Panc1 (cell line): ENCODE measurements at regions not wholly inside any gene's neighbourhood (a gene's known extent, or its start where the extent isn't known, plus 50 kb on each side); places are given as distances from the start of the nearest gene placed in this dataset.

ENCODE experiments used
- ATAC-seq: fragments of 200-7000 bp; cut with Tn5 transposase; 2 replicates; pipeline ENCODE4 v1.9.1; 2020; ENCODE audit warnings: mild to moderate bottlenecking, moderate library complexity
- BruUV-seq: library from RNA; stranded (reverse); fragments of 400-500 nt; replicated peaks from 2 replicates; lab custom pipeline; 2021; lab: Mats Ljungman, UMichigan
- CTCF ChIA-PET: fragments of 300-600 bp; sonication (Branson Sonifier 250); formaldehyde crosslinking; loops from one replicate; lab custom pipeline; 2022; ENCODE audit warnings: antibody characterized with exemption; lab: Charles Lee
- POLR2A ChIA-PET: fragments of 300-600 bp; sonication (Branson Sonifier 250); formaldehyde crosslinking; loops from one replicate; lab custom pipeline; 2022; ENCODE audit warnings: antibody characterized with exemption; lab: Charles Lee
- DNase-seq: peaks from one replicate; pipeline ENCODE4 v3.0.0-alpha.2; 2010; ENCODE audit warnings: low read depth, low spot score
- H3K27ac ChIP-seq: 2 replicates; pipeline ENCODE4 v1.5.1; 2011; ENCODE audit warnings: mild to moderate bottlenecking, low read length, inconsistent platforms
- H3K27me3 ChIP-seq: fragments of 200-500 bp; sonication (Bioruptor generic); 2 replicates; pipeline ENCODE4 v1.6.0; 2014; ENCODE audit warnings: low read length, inconsistent platforms; ENCODE audit not compliant: control insufficient read depth, insufficient read depth
- H3K36me3 ChIP-seq: fragments of 200-500 bp; sonication (Bioruptor generic); 2 replicates; pipeline ENCODE4 v1.5.1; 2014; ENCODE audit warnings: inconsistent platforms, mild to moderate bottlenecking, low read length, moderate library complexity; ENCODE audit not compliant: control insufficient read depth, insufficient read depth
- H3K4me1 ChIP-seq: 2 replicates; pipeline ENCODE4 v1.5.1; 2011; ENCODE audit warnings: inconsistent platforms, mild to moderate bottlenecking, low read length, moderate library complexity; ENCODE audit not compliant: control insufficient read depth, insufficient read depth
- H3K4me3 ChIP-seq, 2 experiments: 2 replicates each; pipeline ENCODE4 v1.5.1; 2011 to 2012; ENCODE audit warnings: low read depth in 2 of 2, low read length in 2 of 2, mild to moderate bottlenecking in 2 of 2, inconsistent platforms in 1 of 2, moderate library complexity in 1 of 2
- H3K9me3 ChIP-seq: fragments of 200-500 bp; sonication (Bioruptor generic); 2 replicates; pipeline ENCODE4 v1.5.1; 2014; ENCODE audit warnings: low read depth, mild to moderate bottlenecking, inconsistent platforms, low read length, moderate library complexity; ENCODE audit not compliant: control insufficient read depth, insufficient read depth
- POLR2AphosphoS5 ChIP-seq: IDR thresholded peaks from 2 replicates; pipeline ENCODE4 v1.6.1; 2012; ENCODE audit warnings: mild to moderate bottlenecking, low read depth, low read length, moderate library complexity
- SIN3A ChIP-seq: IDR thresholded peaks from 2 replicates; pipeline ENCODE4 v1.6.1; 2012; ENCODE audit warnings: low read depth, mild to moderate bottlenecking, low read length, moderate library complexity, borderline replicate concordance; ENCODE audit not compliant: insufficient read depth
- TCF7L2 ChIP-seq: IDR thresholded peaks from 2 replicates; pipeline ENCODE4 v1.6.1; 2011; ENCODE audit warnings: mild to moderate bottlenecking, low read depth, low read length, inconsistent platforms
- in situ Hi-C: cut with HindIII; loops from 2 replicates; pipeline ENCODE4 v1.10.0; 2016; ENCODE audit warnings: low sequenced_read_pairs, low pct_unique_long_range_greater_than_20kb
- intact Hi-C: fragments of 100-400 bp; cut with micrococcal nuclease; formaldehyde crosslinking; loops from one replicate; pipeline ENCODE4 v1.10.0; 2022; ENCODE audit not compliant: unreplicated experiment
- TF ChIP-seq, protein P1 (sequence below): fragments of 450-650 bp; IDR thresholded peaks from 2 replicates; pipeline ENCODE4 v1.5.1; 2017; ENCODE audit warnings: mild to moderate bottlenecking
- TF ChIP-seq, protein P2 (sequence below), 2 experiments: IDR thresholded peaks; 2 replicates each; pipeline ENCODE4 v1.6.1; 2011 to 2012; ENCODE audit warnings: low read depth in 2 of 2, control low read depth in 1 of 2, low read length in 1 of 2, mild to moderate bottlenecking in 1 of 2, moderate library complexity in 1 of 2; ENCODE audit not compliant: insufficient read depth in 1 of 2

DNA sequence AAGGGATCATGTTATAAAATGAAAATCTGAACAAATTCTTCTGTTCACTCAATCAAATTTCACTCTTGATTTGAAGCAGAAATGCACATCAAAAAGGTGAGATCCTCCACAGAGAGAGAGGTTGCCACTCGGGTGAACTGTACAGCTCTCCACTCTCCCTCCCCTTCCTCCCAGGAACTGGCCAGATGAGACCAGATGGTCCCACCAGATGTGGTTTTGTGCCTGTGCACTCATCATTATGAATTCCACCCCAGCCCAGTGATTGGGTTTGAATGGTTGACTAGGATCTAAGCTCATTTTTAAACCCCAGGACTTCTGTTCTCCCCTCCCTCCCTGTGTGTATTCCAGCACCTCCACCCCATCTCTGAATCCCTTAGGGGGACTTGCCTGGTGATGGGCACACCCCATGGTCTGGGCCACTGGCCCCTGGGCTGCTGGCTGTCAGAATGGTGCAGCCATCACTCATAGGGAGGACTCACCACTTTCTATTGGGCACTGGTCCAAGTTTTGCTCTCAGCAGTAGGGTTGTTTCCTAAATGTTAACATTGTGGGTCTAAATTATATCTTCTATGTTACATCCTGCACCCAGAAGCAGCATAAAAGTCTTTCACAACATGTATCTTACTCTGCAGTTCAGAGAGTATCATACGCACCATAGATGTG lies 393.1 kb downstream of the TNS3 start:
- ATAC-seq (no peak), DNase-seq (no peak)
- Histone ChIP-seq H3K36me3 (no peaks in the 10 kb centered on the region), H3K4me3 (no peak overlapping the region), H3K4me1 (no peaks in the 10 kb centered on the region), H3K27me3 (peaks cover 23% of the 10 kb centered on the region), H3K27ac (no peak overlapping the region), H3K9me3 (no peaks in the 10 kb centered on the region)
- CTCF ChIA-PET, result no interaction called here
- intact Hi-C loops (no loop called here), in situ Hi-C loops (no loop called here)
- POLR2A ChIA-PET, result no interaction called here
- TF ChIP-seq SIN3A, result no peak
- no peak for TF ChIP-seq TCF7L2
- TF ChIP-seq, protein P1, sequence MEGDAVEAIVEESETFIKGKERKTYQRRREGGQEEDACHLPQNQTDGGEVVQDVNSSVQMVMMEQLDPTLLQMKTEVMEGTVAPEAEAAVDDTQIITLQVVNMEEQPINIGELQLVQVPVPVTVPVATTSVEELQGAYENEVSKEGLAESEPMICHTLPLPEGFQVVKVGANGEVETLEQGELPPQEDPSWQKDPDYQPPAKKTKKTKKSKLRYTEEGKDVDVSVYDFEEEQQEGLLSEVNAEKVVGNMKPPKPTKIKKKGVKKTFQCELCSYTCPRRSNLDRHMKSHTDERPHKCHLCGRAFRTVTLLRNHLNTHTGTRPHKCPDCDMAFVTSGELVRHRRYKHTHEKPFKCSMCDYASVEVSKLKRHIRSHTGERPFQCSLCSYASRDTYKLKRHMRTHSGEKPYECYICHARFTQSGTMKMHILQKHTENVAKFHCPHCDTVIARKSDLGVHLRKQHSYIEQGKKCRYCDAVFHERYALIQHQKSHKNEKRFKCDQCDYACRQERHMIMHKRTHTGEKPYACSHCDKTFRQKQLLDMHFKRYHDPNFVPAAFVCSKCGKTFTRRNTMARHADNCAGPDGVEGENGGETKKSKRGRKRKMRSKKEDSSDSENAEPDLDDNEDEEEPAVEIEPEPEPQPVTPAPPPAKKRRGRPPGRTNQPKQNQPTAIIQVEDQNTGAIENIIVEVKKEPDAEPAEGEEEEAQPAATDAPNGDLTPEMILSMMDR, result no peak
- TF ChIP-seq, protein P2, sequence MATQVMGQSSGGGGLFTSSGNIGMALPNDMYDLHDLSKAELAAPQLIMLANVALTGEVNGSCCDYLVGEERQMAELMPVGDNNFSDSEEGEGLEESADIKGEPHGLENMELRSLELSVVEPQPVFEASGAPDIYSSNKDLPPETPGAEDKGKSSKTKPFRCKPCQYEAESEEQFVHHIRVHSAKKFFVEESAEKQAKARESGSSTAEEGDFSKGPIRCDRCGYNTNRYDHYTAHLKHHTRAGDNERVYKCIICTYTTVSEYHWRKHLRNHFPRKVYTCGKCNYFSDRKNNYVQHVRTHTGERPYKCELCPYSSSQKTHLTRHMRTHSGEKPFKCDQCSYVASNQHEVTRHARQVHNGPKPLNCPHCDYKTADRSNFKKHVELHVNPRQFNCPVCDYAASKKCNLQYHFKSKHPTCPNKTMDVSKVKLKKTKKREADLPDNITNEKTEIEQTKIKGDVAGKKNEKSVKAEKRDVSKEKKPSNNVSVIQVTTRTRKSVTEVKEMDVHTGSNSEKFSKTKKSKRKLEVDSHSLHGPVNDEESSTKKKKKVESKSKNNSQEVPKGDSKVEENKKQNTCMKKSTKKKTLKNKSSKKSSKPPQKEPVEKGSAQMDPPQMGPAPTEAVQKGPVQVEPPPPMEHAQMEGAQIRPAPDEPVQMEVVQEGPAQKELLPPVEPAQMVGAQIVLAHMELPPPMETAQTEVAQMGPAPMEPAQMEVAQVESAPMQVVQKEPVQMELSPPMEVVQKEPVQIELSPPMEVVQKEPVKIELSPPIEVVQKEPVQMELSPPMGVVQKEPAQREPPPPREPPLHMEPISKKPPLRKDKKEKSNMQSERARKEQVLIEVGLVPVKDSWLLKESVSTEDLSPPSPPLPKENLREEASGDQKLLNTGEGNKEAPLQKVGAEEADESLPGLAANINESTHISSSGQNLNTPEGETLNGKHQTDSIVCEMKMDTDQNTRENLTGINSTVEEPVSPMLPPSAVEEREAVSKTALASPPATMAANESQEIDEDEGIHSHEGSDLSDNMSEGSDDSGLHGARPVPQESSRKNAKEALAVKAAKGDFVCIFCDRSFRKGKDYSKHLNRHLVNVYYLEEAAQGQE (IDR thresholded peaks at IDR 0.05; ENCODE audit: insufficient read depth in 1 of 2, low read depth in 2 of 2, low read length in 1 of 2), result no peak
- TF ChIP-seq POLR2AphosphoS5, result no peak
- BruUV-seq, result no TSS peak

DNA sequence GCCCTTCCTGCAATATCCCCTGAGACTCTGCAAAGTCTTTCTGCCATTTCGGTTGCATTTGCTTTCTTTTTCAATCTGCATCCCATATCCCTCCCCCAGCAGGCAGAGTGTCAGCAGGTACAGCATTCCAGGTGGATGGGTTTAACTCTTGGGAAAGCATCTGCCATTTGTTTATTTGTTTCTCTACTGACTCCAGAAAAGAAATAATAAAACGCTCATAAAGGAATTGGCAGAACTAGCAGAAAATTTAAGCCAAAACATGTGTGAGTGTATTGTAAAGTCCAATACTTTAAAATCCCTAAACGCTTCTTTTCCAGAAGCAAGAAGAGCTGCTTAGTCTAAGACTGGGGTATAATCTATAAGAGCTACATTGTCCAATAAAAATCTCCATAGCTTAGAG lies 393.8 kb downstream of the TNS3 start:
- POLR2A ChIA-PET, result interaction anchor here (0.6 kb wide), 1 partner anchor 131 kb away, joined by 7 read pairs; no protein-coding TSS in a partner anchor
- ATAC-seq, result no peak
- no peaks in the 10 kb centered on the region for H3K4me1 ChIP-seq
- in situ Hi-C loops (no loop called here), intact Hi-C loops (no loop called here)
- TF ChIP-seq POLR2AphosphoS5 (no peak), SIN3A (no peak), TCF7L2 (no peak)
- no peak overlapping the region for H3K4me3 ChIP-seq
- H3K27ac ChIP-seq, result no peak overlapping the region
- peaks cover 23% of the 10 kb centered on the region for H3K27me3 ChIP-seq
- H3K36me3 ChIP-seq, result no peaks in the 10 kb centered on the region
- CTCF ChIA-PET, result no interaction called here
- BruUV-seq, result no TSS peak
- no peaks in the 10 kb centered on the region for H3K9me3 ChIP-seq
- DNase-seq, result no peak

GRCh38 chr7:47186316-47186715 lies 395.6 kb downstream of the TNS3 start:
- H3K27me3 ChIP-seq, result peaks cover 22% of the 10 kb centered on the region

More at GRCh38 chr7:47186316-47186715, 395.6 kb downstream of the TNS3 start:
- no peak overlapping the region for H3K4me3 ChIP-seq
- TF ChIP-seq TCF7L2, result no peak
- TF ChIP-seq, protein P2 (IDR thresholded peaks at IDR 0.05; ENCODE audit: insufficient read depth in 1 of 2, low read depth in 2 of 2, low read length in 1 of 2), result no peak
- ChIA-PET POLR2A (no interaction called here), CTCF (interaction anchor here (1.2 kb wide), 1 partner anchor 68 kb away, joined by 5 read pairs; no protein-coding TSS in a partner anchor)
- no peak for DNase-seq
- H3K27ac ChIP-seq, result no peak overlapping the region
- in situ Hi-C loops (no loop called here), intact Hi-C loops (no loop called here)
- H3K4me1 ChIP-seq, result no peaks in the 10 kb centered on the region
- ATAC-seq, result no peak
- BruUV-seq, result no TSS peak
- no peaks in the 10 kb centered on the region for H3K36me3 ChIP-seq
- no peaks in the 10 kb centered on the region for H3K9me3 ChIP-seq
